ENCODE measurements at regions not wholly inside any gene's neighbourhood (a gene's known extent, or its start where the extent isn't known, plus 50 kb on each side); places are given as distances from the start of the nearest gene placed in this dataset.

- TF ChIP-seq CTCF (IDR thresholded peaks at IDR 0.05; ENCODE audit: low read length) (no peak), EZH2 (optimal IDR thresholded peaks at IDR 0.05; ENCODE audit: low read depth, low read length) (no peak)
Observed at GRCh38 chr1:72734415-72734814, 452.1 kb upstream of the NEGR1 start.
